GM12878 (cell line): ENCODE measurements at regions not wholly inside any gene's neighbourhood (a gene's known extent, or its start where the extent isn't known, plus 50 kb on each side); places are given as distances from the start of the nearest gene placed in this dataset.

Experiments
- CEBPB ChIP-seq, 2 experiments: fragments of 150-350 bp in 1 of 2; IDR thresholded peaks; 2 replicates each; pipeline ENCODE4 v1.6.1; 2012 to 2014; ENCODE audit warnings: low read depth in 2 of 2, low read length in 2 of 2, borderline replicate concordance in 1 of 2, inconsistent platforms in 1 of 2
- NRF1 ChIP-seq: conservative IDR thresholded peaks from 2 replicates; pipeline ENCODE4 v1.6.1; 2011; ENCODE audit warnings: mild to moderate bottlenecking, low read depth, low read length, improper control_type of control experiment
- PML ChIP-seq: IDR thresholded peaks from 2 replicates; pipeline ENCODE4 v1.6.1; 2012; ENCODE audit warnings: low read length, inconsistent platforms
- TCF12 ChIP-seq: IDR thresholded peaks from 2 replicates; pipeline ENCODE4 v1.6.1; 2011; ENCODE audit warnings: low read depth, mild to moderate bottlenecking, low read length
- TF ChIP-seq, protein P1 (sequence below), 3 experiments: IDR thresholded peaks in 2 of 3; conservative IDR thresholded peaks in 1 of 3; 2 replicates each; pipeline ENCODE4 v1.5.1; 2011; ENCODE audit warnings: low read depth in 3 of 3, low read length in 3 of 3, mild to moderate bottlenecking in 3 of 3, control low read depth in 2 of 3, moderate library complexity in 2 of 3, inconsistent platforms in 1 of 3, mixed read lengths in 1 of 3; ENCODE audit not compliant: control insufficient read depth in 2 of 3, insufficient read depth in 1 of 3; ENCODE audit errors: extremely low read depth in 1 of 3

DNA sequence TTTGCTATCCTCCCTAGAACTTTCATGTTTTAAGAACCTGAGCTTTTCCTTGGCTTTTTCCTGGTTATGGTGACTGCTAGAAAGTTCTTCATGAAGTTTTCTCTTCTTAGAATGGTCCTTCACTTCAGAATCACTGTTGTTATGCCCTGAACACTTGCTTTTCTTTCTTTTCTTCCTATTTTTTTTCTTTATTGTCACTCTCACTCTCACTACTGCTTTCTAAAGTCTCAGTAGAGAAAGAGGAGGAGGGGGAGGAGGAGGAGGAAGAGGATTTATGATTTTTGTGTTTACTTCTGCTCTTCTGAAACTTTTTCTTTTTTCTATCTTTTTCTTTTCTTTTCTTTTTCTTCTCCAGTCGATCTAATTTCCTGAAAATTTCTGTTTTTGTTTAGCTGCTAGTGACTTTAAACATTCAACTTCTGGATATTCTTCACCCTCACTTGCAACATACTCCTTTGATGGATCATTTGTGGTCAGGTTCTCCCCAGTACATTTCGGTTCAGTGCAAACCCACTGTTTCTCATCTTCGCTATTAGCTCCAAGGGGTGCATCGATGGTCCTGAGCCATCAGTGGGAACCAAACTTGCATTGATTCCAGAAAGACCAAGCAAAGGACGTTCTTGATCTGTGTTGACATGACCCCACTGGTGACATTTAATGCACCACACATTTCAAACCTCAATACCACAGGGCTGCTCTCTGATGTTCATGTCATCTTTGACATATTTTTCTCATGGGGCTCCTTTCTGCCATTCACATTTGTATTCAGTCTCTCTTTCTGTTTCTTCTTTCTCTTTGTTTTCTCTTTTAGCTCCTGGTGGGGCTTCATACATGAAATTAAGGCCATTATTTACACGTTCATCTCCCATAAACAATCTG is 81.6 kb upstream of the HAND1 start:
- TF ChIP-seq, protein P1, sequence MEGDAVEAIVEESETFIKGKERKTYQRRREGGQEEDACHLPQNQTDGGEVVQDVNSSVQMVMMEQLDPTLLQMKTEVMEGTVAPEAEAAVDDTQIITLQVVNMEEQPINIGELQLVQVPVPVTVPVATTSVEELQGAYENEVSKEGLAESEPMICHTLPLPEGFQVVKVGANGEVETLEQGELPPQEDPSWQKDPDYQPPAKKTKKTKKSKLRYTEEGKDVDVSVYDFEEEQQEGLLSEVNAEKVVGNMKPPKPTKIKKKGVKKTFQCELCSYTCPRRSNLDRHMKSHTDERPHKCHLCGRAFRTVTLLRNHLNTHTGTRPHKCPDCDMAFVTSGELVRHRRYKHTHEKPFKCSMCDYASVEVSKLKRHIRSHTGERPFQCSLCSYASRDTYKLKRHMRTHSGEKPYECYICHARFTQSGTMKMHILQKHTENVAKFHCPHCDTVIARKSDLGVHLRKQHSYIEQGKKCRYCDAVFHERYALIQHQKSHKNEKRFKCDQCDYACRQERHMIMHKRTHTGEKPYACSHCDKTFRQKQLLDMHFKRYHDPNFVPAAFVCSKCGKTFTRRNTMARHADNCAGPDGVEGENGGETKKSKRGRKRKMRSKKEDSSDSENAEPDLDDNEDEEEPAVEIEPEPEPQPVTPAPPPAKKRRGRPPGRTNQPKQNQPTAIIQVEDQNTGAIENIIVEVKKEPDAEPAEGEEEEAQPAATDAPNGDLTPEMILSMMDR (IDR thresholded peaks at IDR 0.05 in 2 of 3, conservative IDR thresholded peaks at IDR 0.05 in 1 of 3; ENCODE audit: control insufficient read depth in 2 of 3, extremely low read depth in 1 of 3, insufficient read depth in 1 of 3, low read depth in 3 of 3, low read length in 3 of 3): no peak
- TF ChIP-seq CEBPB (IDR thresholded peaks at IDR 0.05; ENCODE audit: borderline replicate concordance in 1 of 2, low read depth in 2 of 2, low read length in 2 of 2) (no peak), NRF1 (no peak), TCF12 (no peak), PML (no peak)
